ENCODE measurements at regions not wholly inside any gene's neighbourhood (a gene's known extent, or its start where the extent isn't known, plus 50 kb on each side); places are given as distances from the start of the nearest gene placed in this dataset.

- H3K9me3 Mint-ChIP-seq = 0 out of 2 replicates have a peak, but pooled peaks cover 6% of the 10 kb centered on the region
- H3K4me1 Mint-ChIP-seq = peaks cover 52% of the 10 kb centered on the region
- no peaks in the 10 kb centered on the region for H3K36me3 Mint-ChIP-seq
- peaks cover 23% of the 10 kb centered on the region for H3K27me3 Mint-ChIP-seq (ENCODE audit: low read depth)
- H3K27ac Mint-ChIP-seq = no peak overlapping the region
- ChIA-PET CTCF (interaction anchor here (0.6 kb wide), 1 partner anchor 338 kb away, joined by 3 read pairs; no protein-coding TSS in a partner anchor), POLR2A (interaction anchor here (0.6 kb wide), 1 partner anchor 1258 kb away, joined by 3 read pairs; no protein-coding TSS in a partner anchor)
- H3K4me3 Mint-ChIP-seq = no peak overlapping the region
- DNase-seq (ENCODE audit: low spot score) (no peak), ATAC-seq (no peak)
- TF ChIP-seq MXD4 (CRISPR knock-in tag; IDR thresholded peaks at IDR 0.05; ENCODE audit: borderline replicate concordance) (no peak), ZNF423 (CRISPR knock-in tag; IDR thresholded peaks at IDR 0.05) (no peak), CTCF (IDR thresholded peaks at IDR 0.05) (no peak), ATF1 (CRISPR knock-in tag; IDR thresholded peaks at IDR 0.05) (no peak), SMAD3 (CRISPR knock-in tag; IDR thresholded peaks at IDR 0.05; ENCODE audit: borderline replicate concordance) (no peak), MAX (CRISPR knock-in tag; IDR thresholded peaks at IDR 0.05) (no peak), ZSCAN18 (CRISPR knock-in tag; IDR thresholded peaks at IDR 0.05) (no peak), GRHL2 (CRISPR knock-in tag; IDR thresholded peaks at IDR 0.05; ENCODE audit: insufficient replicate concordance, severe bottlenecking) (no peak), NFE2L1 (CRISPR knock-in tag; IDR thresholded peaks at IDR 0.05) (no peak), ATF6 (CRISPR knock-in tag; IDR thresholded peaks at IDR 0.05) (no peak), ZNF425 (CRISPR knock-in tag; conservative IDR thresholded peaks at IDR 0.05) (no peak), TCF7 (CRISPR knock-in tag; IDR thresholded peaks at IDR 0.05; ENCODE audit: low read depth) (no peak), RORB (CRISPR knock-in tag; IDR thresholded peaks at IDR 0.05) (no peak)
These were observed 206.5 kb upstream of the KRR1 start for GRCh38 chr12:75717902-75718301.

- no peak for DNase-seq (ENCODE audit: low spot score)
- Mint-ChIP-seq H3K27ac (no peak overlapping the region), H3K4me1 (peaks cover 46% of the 10 kb centered on the region), H3K9me3 (0 out of 2 replicates have a peak, but pooled peaks cover 6% of the 10 kb centered on the region), H3K36me3 (no peaks in the 10 kb centered on the region), H3K4me3 (no peak overlapping the region), H3K27me3 (ENCODE audit: low read depth) (peaks cover 16% of the 10 kb centered on the region)
- CTCF ChIA-PET = no interaction called here
- TF ChIP-seq IRF1 (CRISPR knock-in tag; IDR thresholded peaks at IDR 0.05) (no peak), PRDM15 (CRISPR knock-in tag; IDR thresholded peaks at IDR 0.05) (no peak), E2F5 (CRISPR knock-in tag; IDR thresholded peaks at IDR 0.05) (no peak), GABPB1 (CRISPR knock-in tag; IDR thresholded peaks at IDR 0.05) (no peak), CDX4 (CRISPR knock-in tag; IDR thresholded peaks at IDR 0.05; ENCODE audit: borderline replicate concordance) (no peak), ZMAT4 (CRISPR knock-in tag; IDR thresholded peaks at IDR 0.05) (no peak)
- no peak for ATAC-seq
- POLR2A ChIA-PET = interaction anchor here (0.7 kb wide), 1 partner anchor 929 kb away, joined by 5 read pairs; no protein-coding TSS in a partner anchor
These were observed 205.0 kb upstream of the KRR1 start for GRCh38 chr12:75716291-75717025.

All from WTC11 (cell line).